WTC11 (cell line): ENCODE measurements at regions not wholly inside any gene's neighbourhood (a gene's known extent, or its start where the extent isn't known, plus 50 kb on each side); places are given as distances from the start of the nearest gene placed in this dataset.

Source experiments
- CDX4 ChIP-seq: fragments of 250-450 bp; sonication (Bioruptor Pico); IDR thresholded peaks from 2 replicates; pipeline ENCODE4 v1.9.0; 2021; ENCODE audit warnings: moderate library complexity, mild to moderate bottlenecking, inconsistent platforms, borderline replicate concordance
- CREB1 ChIP-seq: sonication (generic); formaldehyde crosslinking; IDR thresholded peaks from 2 replicates; pipeline ENCODE4 v1.8.0; 2023; ENCODE audit warnings: mild to moderate bottlenecking, missing genetic modification reagents
- CTCF ChIP-seq: fragments of 200-600 bp; IDR thresholded peaks from 2 replicates; pipeline ENCODE4 v1.8.0; 2022; ENCODE audit warnings: antibody characterized with exemption
- ETV6 ChIP-seq: sonication (generic); formaldehyde crosslinking; IDR thresholded peaks from 2 replicates; pipeline ENCODE4 v1.8.1; 2022; ENCODE audit warnings: mild to moderate bottlenecking, missing genetic modification reagents
- JUN ChIP-seq: sonication (generic); formaldehyde crosslinking; IDR thresholded peaks from 2 replicates; pipeline ENCODE4 v1.8.0; 2023; ENCODE audit warnings: mild to moderate bottlenecking, missing genetic modification reagents
- PRDM15 ChIP-seq: sonication (generic); formaldehyde crosslinking; IDR thresholded peaks from 2 replicates; pipeline ENCODE4 v1.8.0; 2022; ENCODE audit warnings: missing genetic modification reagents
- SMAD3 ChIP-seq: sonication (generic); formaldehyde crosslinking; IDR thresholded peaks from 2 replicates; pipeline ENCODE4 v1.8.0; 2022; ENCODE audit warnings: missing genetic modification reagents, mild to moderate bottlenecking, borderline replicate concordance
- ZNF512 ChIP-seq: sonication (generic); formaldehyde crosslinking; IDR thresholded peaks from 2 replicates; pipeline ENCODE4 v1.8.1; 2022; ENCODE audit warnings: missing genetic modification reagents, borderline replicate concordance
- TF ChIP-seq, protein P1 (sequence below): sonication (generic); formaldehyde crosslinking; IDR thresholded peaks from 2 replicates; pipeline ENCODE4 v1.8.1; 2022; ENCODE audit warnings: low read depth, missing genetic modification reagents, borderline replicate concordance
- TF ChIP-seq, protein P2 (sequence below): sonication (generic); formaldehyde crosslinking; IDR thresholded peaks from 2 replicates; pipeline ENCODE4 v1.8.1; 2023; ENCODE audit warnings: mild to moderate bottlenecking, missing genetic modification reagents

DNA sequence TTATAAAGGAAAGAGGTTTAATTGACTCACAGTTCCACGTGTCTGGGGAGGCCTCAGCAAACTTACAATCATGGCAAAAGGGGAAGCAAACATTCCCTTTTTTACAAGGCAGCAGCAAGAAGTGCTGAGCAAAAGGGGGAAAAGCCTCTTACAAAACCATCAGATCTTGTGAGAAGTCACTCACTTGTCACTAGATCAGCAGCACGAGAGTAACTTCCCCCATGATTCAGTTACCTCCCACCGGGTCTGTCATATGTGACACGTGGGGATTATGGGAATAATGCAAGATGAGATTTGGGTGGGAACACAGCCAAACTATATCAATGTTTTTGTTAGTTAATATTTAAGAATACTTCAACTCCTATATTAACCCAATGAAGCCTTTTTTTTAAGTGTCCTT lies 275.2 kb upstream of the CDH9 start:
- no peak for TF ChIP-seq JUN
- TF ChIP-seq ZNF512, result no peak
- TF ChIP-seq, protein P1, sequence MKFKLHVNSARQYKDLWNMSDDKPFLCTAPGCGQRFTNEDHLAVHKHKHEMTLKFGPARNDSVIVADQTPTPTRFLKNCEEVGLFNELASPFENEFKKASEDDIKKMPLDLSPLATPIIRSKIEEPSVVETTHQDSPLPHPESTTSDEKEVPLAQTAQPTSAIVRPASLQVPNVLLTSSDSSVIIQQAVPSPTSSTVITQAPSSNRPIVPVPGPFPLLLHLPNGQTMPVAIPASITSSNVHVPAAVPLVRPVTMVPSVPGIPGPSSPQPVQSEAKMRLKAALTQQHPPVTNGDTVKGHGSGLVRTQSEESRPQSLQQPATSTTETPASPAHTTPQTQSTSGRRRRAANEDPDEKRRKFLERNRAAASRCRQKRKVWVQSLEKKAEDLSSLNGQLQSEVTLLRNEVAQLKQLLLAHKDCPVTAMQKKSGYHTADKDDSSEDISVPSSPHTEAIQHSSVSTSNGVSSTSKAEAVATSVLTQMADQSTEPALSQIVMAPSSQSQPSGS, result no peak
- TF ChIP-seq CDX4 (CRISPR knock-in tag), result no peak
- TF ChIP-seq CTCF, result no peak
- TF ChIP-seq PRDM15 (CRISPR knock-in tag), result no peak
- TF ChIP-seq ETV6 (CRISPR knock-in tag), result no peak
- no peak for TF ChIP-seq CREB1
- TF ChIP-seq, protein P2, sequence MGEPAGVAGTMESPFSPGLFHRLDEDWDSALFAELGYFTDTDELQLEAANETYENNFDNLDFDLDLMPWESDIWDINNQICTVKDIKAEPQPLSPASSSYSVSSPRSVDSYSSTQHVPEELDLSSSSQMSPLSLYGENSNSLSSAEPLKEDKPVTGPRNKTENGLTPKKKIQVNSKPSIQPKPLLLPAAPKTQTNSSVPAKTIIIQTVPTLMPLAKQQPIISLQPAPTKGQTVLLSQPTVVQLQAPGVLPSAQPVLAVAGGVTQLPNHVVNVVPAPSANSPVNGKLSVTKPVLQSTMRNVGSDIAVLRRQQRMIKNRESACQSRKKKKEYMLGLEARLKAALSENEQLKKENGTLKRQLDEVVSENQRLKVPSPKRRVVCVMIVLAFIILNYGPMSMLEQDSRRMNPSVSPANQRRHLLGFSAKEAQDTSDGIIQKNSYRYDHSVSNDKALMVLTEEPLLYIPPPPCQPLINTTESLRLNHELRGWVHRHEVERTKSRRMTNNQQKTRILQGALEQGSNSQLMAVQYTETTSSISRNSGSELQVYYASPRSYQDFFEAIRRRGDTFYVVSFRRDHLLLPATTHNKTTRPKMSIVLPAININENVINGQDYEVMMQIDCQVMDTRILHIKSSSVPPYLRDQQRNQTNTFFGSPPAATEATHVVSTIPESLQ (CRISPR knock-in tag), result no peak
- TF ChIP-seq SMAD3, result no peak
